ENCODE measurements at regions not wholly inside any gene's neighbourhood (a gene's known extent, or its start where the extent isn't known, plus 50 kb on each side); places are given as distances from the start of the nearest gene placed in this dataset.

- TF ChIP-seq CTCF (IDR thresholded peaks at IDR 0.05; ENCODE audit: insufficient read depth, low read length) (no peak), POLR2AphosphoS5 (IDR thresholded peaks at IDR 0.05; ENCODE audit: low read depth) (no peak), REST (IDR thresholded peaks at IDR 0.05; ENCODE audit: insufficient replicate concordance, low read depth) (no peak), GABPA (IDR thresholded peaks at IDR 0.05; ENCODE audit: low read depth) (no peak), SPI1 (IDR thresholded peaks at IDR 0.05; ENCODE audit: borderline replicate concordance, low read depth) (no peak)
These were observed 163.6 kb upstream of the CDH6 start for GRCh38 chr5:31029925-31030324.

All from HL-60 (cell line).